Stimulated activated CD8-positive, alpha-beta memory T cell treated with anti-CD3 and anti-CD28 coated beads, Interleukin-2, amount 100 ng/mL, for 48 hours (primary cell): ENCODE measurements at regions not wholly inside any gene's neighbourhood (a gene's known extent, or its start where the extent isn't known, plus 50 kb on each side); places are given as distances from the start of the nearest gene placed in this dataset.

Experiments used
- DNase-seq, 2 donors: peaks; one replicate each; pipeline ENCODE4 v3.0.0-alpha.2; 2020; ENCODE audit warnings: low read depth in 2 of 2

DNA sequence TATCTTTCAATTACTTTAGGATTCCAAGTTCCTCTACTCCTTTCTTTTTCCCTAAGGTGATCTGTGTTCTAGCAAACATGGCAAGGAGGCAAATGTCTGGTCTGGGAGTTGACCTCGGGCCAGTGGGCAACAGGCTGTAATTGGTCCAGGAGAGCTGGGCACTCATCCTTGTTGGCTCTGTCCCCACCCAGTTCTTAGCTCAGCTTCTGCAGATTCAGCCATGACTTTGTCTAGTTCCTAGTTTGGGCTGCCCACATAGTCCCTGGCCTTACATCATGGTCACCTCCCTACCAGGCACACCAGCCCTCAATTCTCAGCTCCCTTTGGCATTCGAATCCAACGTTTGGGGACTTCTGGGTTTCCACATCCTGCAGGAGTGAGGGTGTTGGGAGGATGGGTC is 92.1 kb upstream of the DAP start:
- no peak for DNase-seq

DNA sequence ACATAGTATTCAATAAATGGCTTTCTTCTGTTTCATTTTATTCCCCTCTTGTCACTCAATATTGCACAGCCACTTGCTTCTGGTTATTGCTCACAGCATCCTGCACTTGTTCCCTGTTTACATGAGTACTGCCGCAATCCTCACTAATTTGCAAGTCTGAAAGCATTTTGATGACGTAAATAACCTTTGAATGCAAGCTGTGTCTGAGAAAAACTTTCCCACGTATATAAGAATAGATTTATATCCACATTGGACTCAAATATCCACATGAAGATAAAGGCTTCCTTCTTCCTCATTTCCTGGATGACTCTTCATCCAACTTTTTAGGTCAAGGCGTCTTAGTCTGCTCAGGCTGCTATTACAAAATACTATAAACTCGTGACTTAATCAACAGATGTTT is 88.2 kb upstream of the DAP start:
- DNase-seq = no peak

DNA sequence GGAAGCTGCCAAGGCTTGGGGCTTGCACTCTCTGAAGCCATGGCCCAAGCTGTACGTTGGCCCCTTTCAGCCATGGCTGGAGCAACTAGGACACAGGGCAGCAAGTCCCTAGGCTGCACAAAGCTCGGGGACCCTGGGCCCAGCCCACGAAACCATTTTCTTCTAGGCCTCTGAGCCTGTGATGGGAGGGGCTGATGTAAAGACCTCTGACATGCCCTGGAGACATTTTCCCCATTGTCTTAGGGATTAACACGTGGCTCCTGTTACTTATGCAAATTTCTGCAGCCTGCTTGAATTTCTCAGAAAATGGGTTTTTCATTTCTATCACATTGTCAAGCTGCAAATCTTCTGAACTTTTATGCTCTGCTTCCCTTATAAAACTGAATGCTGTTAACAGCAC is 83.0 kb upstream of the DAP start:
- DNase-seq = no peak

DNA sequence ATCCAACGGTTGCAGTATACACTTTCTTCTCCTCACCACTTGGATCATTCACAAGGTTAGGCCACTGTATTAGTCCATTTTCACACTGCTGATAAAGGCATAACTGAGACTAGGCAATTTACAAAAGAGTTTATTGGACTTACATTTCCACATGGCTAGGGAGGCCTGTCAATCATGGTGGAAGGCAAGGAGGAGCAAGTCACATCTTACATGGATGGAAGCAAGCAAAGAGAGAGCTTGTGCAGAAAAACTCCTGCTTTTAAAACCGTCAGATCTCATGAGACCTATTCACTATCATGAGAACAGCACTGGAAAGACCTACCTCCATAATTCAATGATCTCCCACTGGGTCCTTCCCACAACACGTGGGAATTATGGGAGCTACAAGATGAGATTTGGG is 81.8 kb upstream of the DAP start:
- DNase-seq = no peak

DNA sequence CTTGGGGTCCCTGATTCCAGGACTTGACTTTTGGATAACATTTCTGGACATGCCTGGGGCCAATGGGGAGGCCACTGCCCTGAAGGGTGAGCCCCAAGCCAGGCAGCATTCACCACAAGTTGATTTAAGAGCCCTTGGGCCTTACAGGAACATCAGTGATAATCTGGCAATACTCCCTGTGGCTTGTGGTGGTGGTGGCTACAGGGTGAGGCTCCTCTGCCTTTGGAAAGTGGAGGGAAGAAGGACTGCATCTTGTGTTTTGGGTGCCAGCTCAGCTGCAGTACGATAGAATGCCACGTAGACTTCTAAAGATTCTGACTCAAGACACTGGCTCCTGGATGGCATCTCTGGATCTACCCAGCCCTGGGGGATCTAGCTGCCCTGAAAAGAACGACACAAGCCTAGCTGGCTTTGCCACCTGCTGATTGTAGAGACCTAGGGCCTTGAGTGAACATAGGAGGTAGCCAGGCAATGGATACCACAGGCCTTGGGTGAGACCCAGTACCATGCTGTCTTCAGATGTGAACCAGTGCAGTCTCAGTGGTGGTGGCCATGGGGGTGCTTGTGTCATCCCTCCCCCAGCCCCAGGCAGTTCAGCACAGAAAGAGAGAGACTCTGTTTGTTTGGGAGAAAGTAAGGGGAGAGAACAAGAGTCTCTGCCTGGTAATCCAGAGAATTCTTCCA is 79.0 kb upstream of the DAP start:
- no peak for DNase-seq

DNA sequence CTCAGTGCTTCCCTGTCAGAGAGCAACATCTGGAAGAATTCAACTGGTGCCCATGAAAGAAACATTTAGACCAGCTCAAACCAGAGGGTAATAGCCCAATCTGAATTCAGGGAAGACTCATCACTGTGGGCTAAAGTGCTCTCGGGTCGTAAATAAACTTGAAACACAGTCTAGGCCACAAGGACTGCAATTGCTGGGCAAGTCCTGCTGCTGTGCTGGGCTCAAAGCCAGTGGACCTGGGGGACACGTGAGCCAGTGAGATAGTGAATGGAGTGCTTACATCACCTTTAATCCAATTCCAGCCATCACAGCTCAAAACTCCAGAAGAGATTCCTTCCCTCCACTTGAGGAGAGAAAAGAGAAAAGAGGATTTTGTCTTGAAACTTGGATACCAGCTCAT is 78.1 kb upstream of the DAP start:
- DNase-seq = no peak

DNA sequence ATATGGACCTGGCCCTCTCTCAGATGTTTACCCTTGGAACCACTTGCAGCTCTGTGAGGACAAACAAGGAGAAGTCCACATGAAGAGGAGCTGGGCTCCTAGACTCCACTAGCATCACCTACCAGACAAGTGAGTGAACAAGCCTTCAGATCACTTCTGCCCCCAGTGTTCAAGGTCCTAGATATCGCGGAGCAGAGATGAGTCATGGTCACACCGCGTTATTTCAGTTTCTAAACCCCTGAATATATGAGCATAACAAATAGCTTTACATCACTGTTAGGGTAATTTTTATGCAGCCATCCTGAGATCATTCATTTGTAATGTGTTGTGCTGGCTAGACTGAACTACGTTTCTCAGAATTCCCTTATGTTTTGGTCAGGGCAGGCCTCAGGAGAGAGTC is 77.0 kb upstream of the DAP start:
- DNase-seq = no peak

DNA sequence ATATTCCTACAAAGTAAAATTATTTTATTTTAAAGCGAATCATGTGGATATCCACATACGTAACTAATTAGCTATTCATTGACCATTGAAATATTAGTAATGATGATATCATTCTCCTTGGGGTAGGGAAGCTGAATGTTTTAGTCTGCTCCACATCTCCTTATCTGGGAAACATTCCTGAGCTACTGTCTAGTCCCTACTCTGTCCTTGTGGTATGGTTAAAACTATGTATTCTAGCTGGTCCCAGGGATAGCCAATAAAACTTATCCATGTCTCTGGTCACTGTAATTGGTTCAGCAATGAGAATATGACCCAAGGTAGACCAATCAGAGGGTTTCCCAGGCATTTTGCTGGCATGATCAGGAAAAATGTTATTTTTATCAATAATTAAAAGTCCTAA is 76.0 kb upstream of the DAP start:
- no peak for DNase-seq

DNA sequence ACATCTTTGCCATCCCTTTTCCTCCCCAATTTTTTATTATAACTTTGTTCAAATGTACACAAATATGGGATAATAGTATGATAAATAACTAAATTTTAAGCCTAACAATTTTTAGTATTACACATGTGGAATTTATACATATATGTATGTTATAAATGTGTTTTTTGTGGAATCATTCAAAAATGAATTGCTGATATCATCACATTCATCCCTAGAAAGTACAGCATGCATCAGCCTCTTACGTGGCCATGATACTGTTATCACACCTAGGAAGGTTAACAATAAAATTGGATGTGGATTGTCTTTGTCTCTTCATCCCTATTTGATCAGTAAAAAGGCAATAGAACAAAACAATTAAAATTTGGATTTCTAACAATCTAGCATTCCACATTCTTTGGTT is 73.7 kb upstream of the DAP start:
- no peak for DNase-seq

DNA sequence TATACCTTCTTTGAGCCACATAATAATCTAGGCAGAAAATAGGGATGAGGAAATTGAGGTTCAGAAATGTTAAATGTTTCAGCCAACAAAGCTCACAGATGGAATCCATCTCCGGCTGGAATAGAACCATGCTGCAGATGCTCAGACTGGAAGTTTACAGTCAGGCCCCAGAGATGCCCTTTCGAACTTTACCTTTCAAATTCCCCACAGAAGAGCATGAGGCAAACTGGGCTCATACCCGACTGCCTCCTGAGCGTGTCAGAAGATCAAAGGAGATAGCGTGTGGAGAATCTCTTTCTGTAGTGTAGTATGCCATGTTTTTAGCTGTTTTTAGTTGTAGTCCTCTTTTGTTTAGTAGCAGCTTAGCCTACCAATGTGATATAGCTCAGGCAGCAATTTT is 72.0 kb upstream of the DAP start:
- no peak for DNase-seq

DNA sequence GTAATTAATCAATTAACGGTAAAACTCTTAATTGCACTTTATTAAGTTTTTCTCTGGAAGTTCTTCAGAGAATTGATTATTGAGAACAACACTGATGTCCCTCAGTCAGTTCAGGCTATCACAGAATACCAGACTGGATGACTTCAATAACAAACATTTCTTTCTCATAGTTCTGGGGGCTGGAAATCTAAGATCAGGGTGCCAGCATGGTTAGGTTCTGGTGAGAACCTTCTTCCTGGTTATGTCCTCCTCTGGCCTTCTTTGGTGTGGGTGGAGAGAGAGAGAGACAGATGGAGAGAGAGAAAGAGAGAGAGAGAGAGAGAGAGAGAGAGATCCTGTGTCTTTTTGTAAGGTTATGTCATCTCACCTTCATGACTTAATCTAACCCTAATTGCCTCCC is 71.4 kb upstream of the DAP start:
- DNase-seq = no peak

DNA sequence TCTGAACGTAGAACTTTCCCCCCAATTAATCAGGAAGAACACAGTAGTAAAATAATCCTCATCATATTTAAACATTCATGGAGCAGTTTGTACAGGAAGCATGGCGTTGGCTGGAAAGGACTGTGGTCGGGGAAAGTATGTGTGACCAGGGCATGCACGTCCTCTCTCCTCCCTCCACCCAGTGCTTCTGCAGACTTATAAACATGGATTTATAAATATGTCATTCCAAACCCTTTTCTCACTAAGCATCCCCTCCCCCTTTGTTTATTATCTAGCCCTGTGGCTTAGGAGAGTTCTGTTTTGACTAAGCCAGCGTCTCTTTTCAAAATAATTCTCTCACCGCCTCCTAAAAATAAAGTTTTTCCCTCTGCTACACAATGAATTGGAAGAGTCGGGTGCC is 70.4 kb upstream of the DAP start:
- no peak for DNase-seq

DNA sequence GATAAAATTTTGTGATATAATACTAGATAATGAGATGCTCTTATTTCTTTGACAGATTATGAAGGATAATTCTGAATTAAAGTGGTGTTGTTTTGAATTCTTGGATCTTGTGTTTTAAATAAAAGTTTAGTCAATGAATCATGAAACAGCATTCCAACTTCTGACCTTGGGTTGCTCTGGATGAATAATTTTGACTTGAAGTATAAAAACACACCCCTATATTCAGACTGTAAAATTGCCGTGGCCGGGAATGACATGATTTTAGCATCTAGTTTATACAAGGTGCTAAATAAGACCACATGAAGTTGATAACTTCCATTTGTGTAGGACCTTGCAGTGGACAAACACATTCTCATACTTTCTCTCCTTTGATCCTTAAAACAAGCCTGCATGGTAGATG is 67.2 kb upstream of the DAP start:
- no peak for DNase-seq

DNA sequence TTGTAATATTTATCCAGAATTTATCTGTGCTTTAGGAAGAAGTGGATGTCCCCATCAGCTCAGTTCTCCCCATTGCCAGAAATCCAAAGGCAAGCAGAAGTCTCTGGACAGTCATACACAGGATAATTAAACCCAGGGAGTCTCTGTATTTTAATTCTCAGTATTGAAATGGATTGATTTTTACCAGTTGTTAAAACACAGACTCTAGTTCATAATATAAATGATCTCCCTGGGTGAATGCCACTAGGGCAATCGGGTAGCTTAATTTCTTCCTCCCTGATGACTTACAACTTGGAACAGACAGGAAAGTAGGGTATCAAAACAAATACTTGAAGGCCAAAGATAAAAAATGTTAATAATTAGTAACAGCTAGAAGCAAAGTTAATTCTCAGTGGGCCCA is 66.5 kb upstream of the DAP start:
- no peak for DNase-seq

DNA sequence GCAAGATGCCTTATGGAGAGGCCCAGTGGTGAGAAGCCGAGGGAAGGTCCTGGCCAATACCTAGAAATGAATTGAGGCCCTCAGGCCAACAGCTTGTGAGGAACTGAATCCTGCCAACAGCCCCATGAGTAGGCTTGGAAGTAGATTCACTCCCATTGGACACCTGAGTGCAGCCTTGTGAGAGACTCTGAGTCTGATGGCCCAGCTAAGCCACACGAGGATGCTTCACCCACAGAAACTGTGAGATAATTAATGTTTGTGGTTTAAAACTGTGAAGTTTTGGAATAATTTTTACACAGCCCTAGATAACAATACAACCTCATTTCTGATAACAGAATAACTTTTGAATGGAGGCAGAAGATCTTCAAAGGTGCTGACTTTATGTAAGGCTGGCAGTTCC is 65.9 kb upstream of the DAP start:
- DNase-seq = no peak

DNA sequence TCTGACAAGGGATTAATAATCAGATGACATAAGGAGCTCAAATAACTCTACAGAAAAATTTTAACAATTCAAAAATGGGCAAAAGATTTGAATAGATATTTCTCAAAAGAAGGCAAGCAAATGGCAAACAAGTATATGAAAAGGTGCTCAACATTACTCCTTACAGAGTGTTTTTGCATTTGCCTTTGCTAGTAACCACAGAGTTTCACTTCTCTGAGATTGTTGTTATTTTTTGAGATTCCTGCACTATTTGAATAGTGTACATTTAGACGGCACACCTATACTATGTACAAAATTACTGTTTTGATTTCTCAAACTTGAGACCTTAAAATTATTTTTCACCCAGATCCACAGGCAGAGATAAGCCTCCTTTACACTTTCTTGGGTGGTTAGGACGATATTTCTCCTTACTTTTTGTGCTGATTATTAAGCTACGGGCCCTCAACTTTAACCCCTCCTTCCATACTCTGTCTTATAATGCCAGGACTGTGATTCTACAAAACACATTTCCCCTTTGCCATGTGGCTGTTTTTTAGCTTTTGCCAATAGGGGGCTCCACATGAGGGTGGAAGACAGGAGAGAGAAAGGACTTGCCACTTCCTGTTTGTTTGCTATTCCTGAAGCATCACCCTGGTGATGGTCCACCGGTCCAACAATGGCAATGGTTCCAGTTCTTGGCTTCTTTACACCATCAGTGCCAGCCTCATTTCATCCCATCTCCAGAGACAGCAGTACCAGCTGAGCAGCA is 65.0 kb upstream of the DAP start:
- DNase-seq = no peak

DNA sequence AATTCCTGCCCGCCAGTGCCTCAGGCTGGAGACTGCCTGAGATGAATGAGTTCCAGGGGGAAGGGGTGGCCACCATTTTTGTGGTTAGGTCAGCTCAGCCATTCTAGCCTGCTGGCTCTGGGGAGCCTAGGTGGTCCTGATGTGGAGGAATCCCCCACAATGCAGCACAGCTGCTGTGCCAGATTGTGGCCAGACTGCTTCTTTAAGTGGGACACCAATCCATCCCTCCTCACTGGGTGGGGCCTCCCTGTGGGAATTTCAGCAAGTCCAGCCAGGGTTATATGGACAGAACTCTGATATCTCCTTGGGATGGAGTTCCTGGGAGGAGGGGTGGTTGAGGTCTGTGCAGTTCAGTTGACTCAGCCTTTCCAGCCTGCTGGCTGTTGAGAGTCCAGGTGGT is 51.2 kb upstream of the DAP start:
- no peak for DNase-seq
